Glutamatergic neuron (in vitro differentiated cells): ENCODE measurements at regions not wholly inside any gene's neighbourhood (a gene's known extent, or its start where the extent isn't known, plus 50 kb on each side); places are given as distances from the start of the nearest gene placed in this dataset.

ENCODE experiments used
- DNase-seq: peaks from one replicate; pipeline ENCODE4 v3.0.0; 2022
- H3K27ac Mint-ChIP-seq: one replicate; pipeline ENCODE4 v1.8.0; 2020; ENCODE audit warnings: mild to moderate bottlenecking, mixed read lengths, inconsistent platforms; ENCODE audit not compliant: unreplicated experiment
- H3K27me3 Mint-ChIP-seq: one replicate; pipeline ENCODE4 v1.8.0; 2020; ENCODE audit warnings: mild to moderate bottlenecking, moderate library complexity, mixed read lengths, inconsistent platforms; ENCODE audit not compliant: unreplicated experiment
- H3K36me3 Mint-ChIP-seq: one replicate; pipeline ENCODE4 v1.8.0; 2020; ENCODE audit warnings: mild to moderate bottlenecking, mixed read lengths, inconsistent platforms; ENCODE audit not compliant: unreplicated experiment
- H3K4me1 Mint-ChIP-seq: one replicate; pipeline ENCODE4 v1.8.0; 2020; ENCODE audit warnings: mild to moderate bottlenecking, low read depth, mixed read lengths, inconsistent platforms; ENCODE audit not compliant: unreplicated experiment
- H3K4me3 Mint-ChIP-seq: one replicate; pipeline ENCODE4 v1.8.0; 2020; ENCODE audit warnings: mild to moderate bottlenecking, mixed read lengths, inconsistent platforms; ENCODE audit not compliant: unreplicated experiment
- H3K9me3 Mint-ChIP-seq: one replicate; pipeline ENCODE4 v1.8.0; 2020; ENCODE audit warnings: mild to moderate bottlenecking, moderate library complexity, mixed read lengths, inconsistent platforms; ENCODE audit not compliant: unreplicated experiment
- TF ChIP-seq, protein P1 (sequence below): fragments of 200-600 bp; sonication (generic); IDR thresholded peaks from one replicate; pipeline ENCODE4 v1.5.0; 2021; ENCODE audit not compliant: partially characterized antibody, unreplicated experiment

DNA sequence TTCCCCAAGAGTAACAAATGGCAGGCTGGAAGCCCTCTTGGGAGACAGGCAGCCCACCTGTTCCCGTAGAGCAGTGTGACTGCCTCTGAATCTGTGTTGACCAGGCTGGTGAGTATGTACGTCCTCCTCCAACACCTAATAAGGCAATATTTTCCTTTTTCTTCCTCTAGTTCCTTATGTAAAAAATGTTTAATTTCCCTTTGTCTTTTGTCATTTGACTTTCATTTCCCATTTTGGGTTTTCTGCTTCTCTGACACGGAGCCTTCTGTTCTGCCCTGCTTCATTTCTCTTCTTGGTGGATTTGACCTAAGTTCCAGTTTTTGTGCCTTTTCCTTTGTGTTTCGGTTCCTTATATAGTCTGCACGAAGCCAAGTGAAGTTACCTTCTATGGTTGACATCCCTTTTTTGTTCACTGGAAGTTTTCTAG is 65.8 kb upstream of the ATF3 start:
- Mint-ChIP-seq H3K9me3 (no peaks in the 10 kb centered on the region), H3K27me3 (no peaks in the 10 kb centered on the region), H3K4me1 (peaks cover 6% of the 10 kb centered on the region), H3K36me3 (no peaks in the 10 kb centered on the region), H3K4me3 (no peak overlapping the region), H3K27ac (no peak overlapping the region)
- TF ChIP-seq, protein P1, sequence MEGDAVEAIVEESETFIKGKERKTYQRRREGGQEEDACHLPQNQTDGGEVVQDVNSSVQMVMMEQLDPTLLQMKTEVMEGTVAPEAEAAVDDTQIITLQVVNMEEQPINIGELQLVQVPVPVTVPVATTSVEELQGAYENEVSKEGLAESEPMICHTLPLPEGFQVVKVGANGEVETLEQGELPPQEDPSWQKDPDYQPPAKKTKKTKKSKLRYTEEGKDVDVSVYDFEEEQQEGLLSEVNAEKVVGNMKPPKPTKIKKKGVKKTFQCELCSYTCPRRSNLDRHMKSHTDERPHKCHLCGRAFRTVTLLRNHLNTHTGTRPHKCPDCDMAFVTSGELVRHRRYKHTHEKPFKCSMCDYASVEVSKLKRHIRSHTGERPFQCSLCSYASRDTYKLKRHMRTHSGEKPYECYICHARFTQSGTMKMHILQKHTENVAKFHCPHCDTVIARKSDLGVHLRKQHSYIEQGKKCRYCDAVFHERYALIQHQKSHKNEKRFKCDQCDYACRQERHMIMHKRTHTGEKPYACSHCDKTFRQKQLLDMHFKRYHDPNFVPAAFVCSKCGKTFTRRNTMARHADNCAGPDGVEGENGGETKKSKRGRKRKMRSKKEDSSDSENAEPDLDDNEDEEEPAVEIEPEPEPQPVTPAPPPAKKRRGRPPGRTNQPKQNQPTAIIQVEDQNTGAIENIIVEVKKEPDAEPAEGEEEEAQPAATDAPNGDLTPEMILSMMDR: no peak
- DNase-seq: no peak

DNA sequence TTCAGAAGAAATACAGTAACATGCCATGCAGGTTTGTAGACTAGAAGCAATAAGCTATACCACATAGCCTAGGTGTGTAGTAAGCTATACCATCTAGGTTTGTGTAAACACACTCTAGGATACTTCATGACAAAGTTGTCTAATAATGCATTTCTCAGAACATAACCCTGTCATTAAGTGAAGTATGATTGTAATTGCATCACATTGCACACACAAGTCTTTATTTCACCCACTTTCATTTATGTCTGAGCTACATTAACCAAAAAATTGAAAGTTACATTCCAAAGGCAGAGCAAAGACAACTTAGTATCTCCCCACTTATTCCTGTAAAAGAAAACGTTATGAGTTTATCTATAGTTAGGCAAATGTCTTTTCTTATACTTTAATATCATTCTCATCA is 64.5 kb upstream of the ATF3 start:
- H3K27ac Mint-ChIP-seq: no peak overlapping the region
- H3K4me1 Mint-ChIP-seq: peaks cover 6% of the 10 kb centered on the region
- no peaks in the 10 kb centered on the region for H3K36me3 Mint-ChIP-seq
- no peak for DNase-seq
- no peaks in the 10 kb centered on the region for H3K9me3 Mint-ChIP-seq
- TF ChIP-seq, protein P1: no peak
- H3K27me3 Mint-ChIP-seq: no peaks in the 10 kb centered on the region
- no peak overlapping the region for H3K4me3 Mint-ChIP-seq

DNA sequence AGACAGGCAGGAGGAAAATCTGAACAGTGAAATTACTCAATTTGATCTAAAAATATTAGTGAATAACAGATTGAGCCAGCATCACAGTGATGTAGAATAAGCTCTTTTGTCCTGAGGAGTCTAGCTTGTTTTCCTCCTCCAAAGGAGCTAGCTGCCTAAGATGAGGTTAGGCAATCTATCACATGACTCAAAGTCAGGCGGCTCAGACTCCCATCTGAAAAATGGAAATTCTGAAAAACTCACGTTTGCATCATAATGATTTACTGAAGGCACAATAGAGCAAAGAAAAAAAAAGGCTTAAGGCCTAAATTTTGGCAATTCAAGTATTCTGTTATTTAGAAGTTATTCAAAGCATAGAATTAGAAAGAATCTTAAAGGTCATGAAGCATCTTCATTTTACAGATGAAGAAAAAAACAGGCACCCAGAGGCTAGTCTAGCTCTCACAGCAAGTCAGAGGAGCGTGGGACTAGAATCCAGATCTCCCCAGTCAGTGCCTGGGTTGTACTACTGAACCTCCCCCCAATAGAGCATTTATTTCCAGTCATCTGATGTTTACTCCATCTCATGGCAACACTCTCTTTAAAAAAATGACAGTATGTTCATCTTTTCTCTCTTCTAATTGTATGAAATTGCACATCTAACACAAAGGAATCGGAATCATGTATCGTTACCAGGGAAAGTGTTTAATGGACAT is 62.5 kb upstream of the ATF3 start:
- DNase-seq: no peak
- TF ChIP-seq, protein P1: no peak
- H3K27me3 Mint-ChIP-seq: no peaks in the 10 kb centered on the region
- H3K4me3 Mint-ChIP-seq: no peak overlapping the region
- H3K27ac Mint-ChIP-seq: no peak overlapping the region
- H3K9me3 Mint-ChIP-seq: no peaks in the 10 kb centered on the region
- H3K36me3 Mint-ChIP-seq: no peaks in the 10 kb centered on the region
- H3K4me1 Mint-ChIP-seq: peaks cover 6% of the 10 kb centered on the region

DNA sequence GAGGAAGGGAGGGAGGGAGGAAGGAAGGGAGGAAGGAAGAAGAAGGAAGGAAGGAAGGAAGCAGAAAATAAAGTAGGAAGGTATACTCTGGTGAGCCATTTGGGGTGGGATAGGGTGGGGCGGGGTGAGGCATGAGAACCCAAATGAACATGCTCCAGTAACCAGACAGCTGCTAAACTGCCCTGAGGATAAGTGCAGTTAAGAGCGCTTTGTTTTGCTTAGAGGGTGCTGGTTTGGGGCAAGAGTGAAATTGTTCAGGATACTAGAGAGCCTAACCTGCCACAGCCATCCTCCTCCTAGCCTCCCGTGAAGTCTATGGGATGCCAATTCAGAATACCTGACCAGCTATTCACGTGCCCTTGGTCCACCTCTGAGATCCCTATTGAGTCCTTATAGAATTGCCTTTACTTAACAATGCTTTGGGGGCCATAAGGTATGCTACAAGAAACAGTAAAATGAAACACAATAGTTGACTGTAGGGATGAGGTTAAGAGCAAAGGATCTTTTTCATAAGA is 59.0 kb upstream of the ATF3 start:
- TF ChIP-seq, protein P1: no peak
- peaks cover 3% of the 10 kb centered on the region for H3K4me1 Mint-ChIP-seq
- H3K4me3 Mint-ChIP-seq: no peak overlapping the region
- H3K27ac Mint-ChIP-seq: no peak overlapping the region
- no peaks in the 10 kb centered on the region for H3K36me3 Mint-ChIP-seq
- no peaks in the 10 kb centered on the region for H3K27me3 Mint-ChIP-seq
- H3K9me3 Mint-ChIP-seq: no peaks in the 10 kb centered on the region
- DNase-seq: no peak

DNA sequence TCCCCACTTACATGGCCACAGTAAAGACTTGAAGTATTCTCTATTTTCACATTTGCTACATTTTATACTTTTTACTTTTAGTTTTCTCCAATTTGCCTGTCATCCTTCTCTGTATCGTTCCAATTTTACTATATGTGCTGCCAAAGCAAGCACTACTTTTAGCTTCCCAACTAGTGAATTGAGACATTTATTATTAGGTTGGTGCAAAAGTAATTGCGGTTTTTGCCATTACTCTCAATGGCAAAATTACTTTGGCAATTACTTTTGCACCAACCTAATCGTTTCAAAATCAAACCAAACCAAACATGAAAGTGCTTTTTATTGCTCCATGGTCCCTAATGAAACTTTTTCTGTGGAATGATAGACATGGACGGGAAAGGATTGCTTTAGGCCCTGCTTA is 56.6 kb upstream of the ATF3 start:
- Mint-ChIP-seq H3K36me3 (no peaks in the 10 kb centered on the region), H3K9me3 (no peaks in the 10 kb centered on the region), H3K4me3 (no peak overlapping the region), H3K4me1 (no peaks in the 10 kb centered on the region), H3K27ac (no peak overlapping the region), H3K27me3 (no peaks in the 10 kb centered on the region)
- TF ChIP-seq, protein P1: no peak
- DNase-seq: no peak
